IMR-90 (cell line): ENCODE measurements at regions not wholly inside any gene's neighbourhood (a gene's known extent, or its start where the extent isn't known, plus 50 kb on each side); places are given as distances from the start of the nearest gene placed in this dataset.

Experiments
- ATAC-seq: fragments of 200-7000 bp; cut with Tn5 transposase; 2 replicates; pipeline ENCODE4 v1.9.1; 2020; ENCODE audit warnings: low read depth, mild to moderate bottlenecking, moderate library complexity
- BruUV-seq: library from RNA; stranded (reverse); fragments of 400-500 nt; replicated peaks from 2 replicates; lab custom pipeline; 2021; lab: Mats Ljungman, UMichigan
- CTCF ChIA-PET: fragments of 300-600 bp; formaldehyde crosslinking; extraction: SDS; loops from one replicate; lab custom pipeline; 2021; ENCODE audit warnings: antibody characterized with exemption; lab: Yijun Ruan, JAX
- POLR2A ChIA-PET: fragments of 300-600 bp; sonication (Branson Sonifier 250); formaldehyde crosslinking; loops from one replicate; lab custom pipeline; 2022; ENCODE audit warnings: antibody characterized with exemption; ENCODE audit not compliant: unreplicated experiment; lab: Charles Lee
- DNase-seq: peaks from one replicate; pipeline ENCODE4 v3.0.0; 2013
- H2AFZ ChIP-seq: replicated peaks from 2 replicates; pipeline ENCODE3; 2013; ENCODE audit warnings: low read length, mild to moderate bottlenecking; ENCODE audit not compliant: poor library complexity
- H2AK5ac ChIP-seq: 2 replicates; pipeline ENCODE4 v1.6.1; 2013; ENCODE audit warnings: low read depth, low read length, inconsistent platforms
- H2AK9ac ChIP-seq: replicated peaks from 2 replicates; pipeline ENCODE3; 2013; ENCODE audit warnings: mild to moderate bottlenecking, low read depth, low read length, moderate library complexity; ENCODE audit not compliant: poor library complexity
- H2BK120ac ChIP-seq: 2 replicates; pipeline ENCODE4 v1.6.1; 2013; ENCODE audit warnings: low read depth, low read length, inconsistent platforms
- H2BK15ac ChIP-seq: 3 replicates; pipeline ENCODE4 v1.6.1; 2013; ENCODE audit warnings: low read depth, low read length, inconsistent platforms
- H2BK20ac ChIP-seq: 2 replicates; pipeline ENCODE4 v1.6.1; 2013; ENCODE audit warnings: low read depth, mild to moderate bottlenecking, inconsistent platforms, low read length, moderate library complexity
- H2BK5ac ChIP-seq: 2 replicates; pipeline ENCODE4 v1.6.1; 2013; ENCODE audit warnings: mild to moderate bottlenecking, low read depth, low read length, inconsistent platforms; ENCODE audit not compliant: poor library complexity, severe bottlenecking
- H3K14ac ChIP-seq: replicated peaks from 2 replicates; pipeline ENCODE4 v1.6.1; 2013; ENCODE audit warnings: low read depth, low read length, inconsistent platforms
- H3K18ac ChIP-seq: 2 replicates; pipeline ENCODE4 v1.6.1; 2013; ENCODE audit warnings: low read depth, low read length, control low read depth
- H3K23ac ChIP-seq: 2 replicates; pipeline ENCODE4 v1.6.1; 2013; ENCODE audit warnings: low read depth, low read length, inconsistent platforms
- H3K27ac ChIP-seq: 2 replicates; pipeline ENCODE4 v1.5.1; 2013; ENCODE audit warnings: mild to moderate bottlenecking, control low read depth, low read length; ENCODE audit not compliant: insufficient read depth
- H3K27me3 ChIP-seq: 2 replicates; pipeline ENCODE4 v1.6.1; 2013; ENCODE audit warnings: low read length; ENCODE audit not compliant: control insufficient read depth, insufficient read depth
- H3K36me3 ChIP-seq: 2 replicates; pipeline ENCODE4 v1.6.1; 2013; ENCODE audit warnings: low read length, mixed read lengths; ENCODE audit not compliant: control insufficient read depth, insufficient read depth
- H3K4ac ChIP-seq: 2 replicates; pipeline ENCODE4 v1.6.1; 2013; ENCODE audit warnings: low read depth, low read length, inconsistent platforms
- H3K4me1 ChIP-seq: 2 replicates; pipeline ENCODE4 v1.6.1; 2013; ENCODE audit warnings: low read length, mixed read lengths; ENCODE audit not compliant: control insufficient read depth, insufficient read depth
- H3K4me2 ChIP-seq: 2 replicates; pipeline ENCODE4 v1.6.1; 2013; ENCODE audit warnings: low read depth, mild to moderate bottlenecking, control low read depth, low read length, moderate library complexity
- H3K4me3 ChIP-seq: 2 replicates; pipeline ENCODE4 v1.5.1; 2013; ENCODE audit warnings: low read depth, mild to moderate bottlenecking, control low read depth, low read length, moderate library complexity; ENCODE audit not compliant: insufficient read depth
- H3K56ac ChIP-seq: 2 replicates; pipeline ENCODE4 v1.6.1; 2013; ENCODE audit warnings: low read length, inconsistent platforms; ENCODE audit not compliant: insufficient read depth; ENCODE audit errors: extremely low read depth
- H3K79me1 ChIP-seq, 2 experiments: 2 replicates each; pipeline ENCODE4 v1.6.1; 2013; ENCODE audit warnings: low read length in 2 of 2, inconsistent platforms in 1 of 2, low read depth in 1 of 2
- H3K9ac ChIP-seq: 2 replicates; pipeline ENCODE4 v1.6.1; 2013; ENCODE audit warnings: low read depth, low read length, control low read depth
- H3K9me1 ChIP-seq: 2 replicates; pipeline ENCODE4 v1.6.1; 2013; ENCODE audit warnings: low read length, inconsistent platforms; ENCODE audit not compliant: insufficient read depth
- H3K9me3 ChIP-seq: 2 replicates; pipeline ENCODE4 v1.6.1; 2013; ENCODE audit warnings: low read length; ENCODE audit not compliant: control insufficient read depth, insufficient read depth
- H4K20me1 ChIP-seq: 2 replicates; pipeline ENCODE4 v1.6.1; 2013; ENCODE audit warnings: low read length, inconsistent platforms; ENCODE audit not compliant: insufficient read depth
- H4K5ac ChIP-seq: 2 replicates; pipeline ENCODE4 v1.6.1; 2013; ENCODE audit warnings: mild to moderate bottlenecking, low read depth, low read length, control low read depth
- H4K8ac ChIP-seq, 2 experiments: 2 replicates each; pipeline ENCODE4 v1.6.1; 2013; ENCODE audit warnings: low read depth in 2 of 2, low read length in 2 of 2, control low read depth in 1 of 2, inconsistent platforms in 1 of 2
- H4K91ac ChIP-seq: 2 replicates; pipeline ENCODE4 v1.6.1; 2013; ENCODE audit warnings: low read depth, low read length, inconsistent platforms; ENCODE audit not compliant: insufficient read depth
- BHLHE40 ChIP-seq: fragments of 150-350 bp; IDR thresholded peaks from 2 replicates; pipeline ENCODE4 v1.6.1; 2016; ENCODE audit warnings: mild to moderate bottlenecking, low read depth, low read length
- CEBPB ChIP-seq: IDR thresholded peaks from 2 replicates; pipeline ENCODE4 v1.6.1; 2012; ENCODE audit warnings: low read depth, low read length, improper control_type of control experiment
- CHD1 ChIP-seq: IDR thresholded peaks from 2 replicates; pipeline ENCODE4 v1.6.1; 2012; ENCODE audit warnings: low read depth, low read length, improper control_type of control experiment
- FOS ChIP-seq: fragments of 150-350 bp; IDR thresholded peaks from 2 replicates; pipeline ENCODE4 v1.6.1; 2016; ENCODE audit warnings: low read depth, low read length
- MAFK ChIP-seq: IDR thresholded peaks from 2 replicates; pipeline ENCODE4 v1.6.1; 2012; ENCODE audit warnings: low read depth, low read length, improper control_type of control experiment
- MAZ ChIP-seq: IDR thresholded peaks from 2 replicates; pipeline ENCODE4 v1.6.1; 2012; ENCODE audit warnings: low read depth, mild to moderate bottlenecking, low read length, improper control_type of control experiment, moderate library complexity, borderline replicate concordance
- MXI1 ChIP-seq: IDR thresholded peaks from 2 replicates; pipeline ENCODE4 v1.6.1; 2012; ENCODE audit warnings: low read depth, mild to moderate bottlenecking, low read length, moderate library complexity, borderline replicate concordance
- NFE2L2 ChIP-seq: fragments of 150-350 bp; IDR thresholded peaks from 2 replicates; pipeline ENCODE4 v1.6.1; 2016; ENCODE audit warnings: low read depth, mild to moderate bottlenecking, low read length
- POLR2A ChIP-seq: IDR thresholded peaks from 2 replicates; pipeline ENCODE4 v1.6.1; 2012; ENCODE audit warnings: mild to moderate bottlenecking, low read depth, low read length
- RAD21 ChIP-seq: IDR thresholded peaks from 2 replicates; pipeline ENCODE4 v1.6.1; 2012; ENCODE audit warnings: low read length, improper control_type of control experiment
- RCOR1 ChIP-seq: IDR thresholded peaks from 2 replicates; pipeline ENCODE4 v1.6.1; 2012; ENCODE audit warnings: mild to moderate bottlenecking, low read length, improper control_type of control experiment; ENCODE audit not compliant: insufficient replicate concordance
- RFX5 ChIP-seq: IDR thresholded peaks from 2 replicates; pipeline ENCODE4 v1.8.0; 2012; ENCODE audit warnings: low read depth, mild to moderate bottlenecking, low read length, moderate library complexity
- SMC3 ChIP-seq: fragments of 150-350 bp; IDR thresholded peaks from 2 replicates; pipeline ENCODE4 v1.6.1; 2016; ENCODE audit warnings: low read depth, mild to moderate bottlenecking, antibody characterized with exemption, low read length, moderate library complexity
- WGBS, 2 experiments: methylation state at CpG; one replicate each; pipeline versions ENCODE4 v1.1.5 to v1.1.7; 2013; ENCODE audit warnings: missing lambda C conversion rate in 2 of 2; ENCODE audit not compliant: insufficient read length in 1 of 2; ENCODE audit errors: extremely low coverage in 2 of 2; 5-methylcytosine and 5-hydroxymethylcytosine counted together
- dilution Hi-C: fragments of 300-500 bp; cut with HindIII; formaldehyde crosslinking; loops from one replicate; pipeline ENCODE4 v1.14.3; 2018; ENCODE audit warnings: low sequenced_read_pairs; ENCODE audit not compliant: unreplicated experiment
- in situ Hi-C: fragments of 300-500 bp; cut with MboI; formaldehyde crosslinking; loops from 3 replicates; pipeline ENCODE4 v1.14.3; 2019; ENCODE audit warnings: low sequenced_read_pairs, inconsistent platforms, mixed read lengths
- intact Hi-C: fragments of 100-400 bp; cut with micrococcal nuclease; formaldehyde crosslinking; loops from 2 replicates; pipeline ENCODE4 v1.10.0; 2022
- TF ChIP-seq, protein P1 (sequence below): conservative IDR thresholded peaks from 2 replicates; pipeline ENCODE4 v1.5.1; 2012; ENCODE audit warnings: mild to moderate bottlenecking, low read depth, low read length, improper control_type of control experiment
- TF ChIP-seq, protein P2 (sequence below): fragments of 150-350 bp; IDR thresholded peaks from 2 replicates; pipeline ENCODE4 v1.6.1; 2016; ENCODE audit warnings: low read depth, mild to moderate bottlenecking, low read length, moderate library complexity, borderline replicate concordance
- TF ChIP-seq, protein P3 (sequence below): fragments of 150-350 bp; IDR thresholded peaks from 2 replicates; pipeline ENCODE4 v1.6.1; 2017; ENCODE audit warnings: mild to moderate bottlenecking, antibody characterized with exemption, low read length, low read depth

DNA sequence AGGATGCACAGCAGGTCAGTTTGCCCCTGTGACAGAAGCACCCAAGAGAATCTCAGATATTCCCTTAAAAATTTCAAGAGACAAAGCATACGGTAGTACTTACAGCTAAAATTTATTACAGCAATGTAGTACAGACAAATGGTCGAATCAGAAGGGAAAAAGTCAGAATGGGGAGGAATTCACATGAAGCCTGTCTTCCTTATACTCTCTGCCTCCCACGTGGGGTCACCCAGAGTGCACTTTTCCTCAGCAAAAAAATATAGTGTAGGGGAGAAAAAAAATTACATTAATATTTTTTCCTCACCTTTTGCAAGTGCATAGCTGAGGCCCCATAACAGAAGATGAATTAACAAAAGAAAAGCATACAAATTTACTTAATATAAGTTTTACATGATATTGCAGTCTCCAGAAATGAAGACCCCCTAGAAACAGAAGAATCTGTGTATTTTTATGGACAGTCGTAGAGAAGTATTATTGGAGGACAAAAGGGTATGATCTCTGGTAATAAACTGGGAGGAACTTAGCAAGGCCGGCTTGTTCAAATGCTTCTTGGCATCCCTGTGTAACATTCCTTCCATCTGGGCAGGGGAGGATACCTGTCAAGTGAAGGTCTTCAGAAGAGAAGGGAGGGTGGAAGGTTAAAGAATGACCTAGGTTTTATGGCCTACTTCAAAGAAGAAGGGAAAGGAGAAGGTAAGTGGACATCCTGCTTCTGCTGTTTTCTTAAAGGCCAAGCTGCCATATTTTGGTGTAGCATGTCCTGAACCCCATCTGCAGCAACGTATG lies 270.6 kb upstream of the MAGI2 start:
- intact Hi-C loops: no loop called here
- ATAC-seq (no peak), DNase-seq (no peak)
- Histone ChIP-seq H2BK120ac (no peak overlapping the region), H3K4me1 (no peaks in the 10 kb centered on the region), H3K27ac (no peak overlapping the region), H3K27me3 (no peaks in the 10 kb centered on the region), H3K9ac (no peak overlapping the region), H3K18ac (no peak overlapping the region), H3K9me3 (no peaks in the 10 kb centered on the region), H3K9me1 (no peaks in the 10 kb centered on the region), H2AK5ac (no peak overlapping the region), H3K14ac (no peak overlapping the region), H2BK15ac (no peak overlapping the region; the same call in 2 of the 3 replicates), H4K91ac (no peak overlapping the region), H3K56ac (no peak overlapping the region), H2AK9ac (no peak overlapping the region), H3K23ac (no peak overlapping the region), H3K36me3 (no peaks in the 10 kb centered on the region), H2AFZ (no peak overlapping the region), H3K4me3 (no peak overlapping the region), H3K4me2 (no peak overlapping the region), H4K8ac (no peak overlapping the region), H4K20me1 (no peaks in the 10 kb centered on the region), H2BK20ac (no peak overlapping the region), H3K79me1 (no peaks in the 10 kb centered on the region), H4K5ac (no peak overlapping the region), H2BK5ac (no peak overlapping the region), H3K4ac (no peak overlapping the region)
- in situ Hi-C loops: no loop called here
- no TSS peak for BruUV-seq
- no peak for TF ChIP-seq NFE2L2
- TF ChIP-seq CHD1: no peak
- TF ChIP-seq SMC3: no peak
- no peak for TF ChIP-seq RFX5
- no peak for TF ChIP-seq POLR2A
- TF ChIP-seq MXI1: no peak
- no peak for TF ChIP-seq BHLHE40
- TF ChIP-seq, protein P1, sequence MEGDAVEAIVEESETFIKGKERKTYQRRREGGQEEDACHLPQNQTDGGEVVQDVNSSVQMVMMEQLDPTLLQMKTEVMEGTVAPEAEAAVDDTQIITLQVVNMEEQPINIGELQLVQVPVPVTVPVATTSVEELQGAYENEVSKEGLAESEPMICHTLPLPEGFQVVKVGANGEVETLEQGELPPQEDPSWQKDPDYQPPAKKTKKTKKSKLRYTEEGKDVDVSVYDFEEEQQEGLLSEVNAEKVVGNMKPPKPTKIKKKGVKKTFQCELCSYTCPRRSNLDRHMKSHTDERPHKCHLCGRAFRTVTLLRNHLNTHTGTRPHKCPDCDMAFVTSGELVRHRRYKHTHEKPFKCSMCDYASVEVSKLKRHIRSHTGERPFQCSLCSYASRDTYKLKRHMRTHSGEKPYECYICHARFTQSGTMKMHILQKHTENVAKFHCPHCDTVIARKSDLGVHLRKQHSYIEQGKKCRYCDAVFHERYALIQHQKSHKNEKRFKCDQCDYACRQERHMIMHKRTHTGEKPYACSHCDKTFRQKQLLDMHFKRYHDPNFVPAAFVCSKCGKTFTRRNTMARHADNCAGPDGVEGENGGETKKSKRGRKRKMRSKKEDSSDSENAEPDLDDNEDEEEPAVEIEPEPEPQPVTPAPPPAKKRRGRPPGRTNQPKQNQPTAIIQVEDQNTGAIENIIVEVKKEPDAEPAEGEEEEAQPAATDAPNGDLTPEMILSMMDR: no peak
- no peak for TF ChIP-seq RAD21
- TF ChIP-seq, protein P2, sequence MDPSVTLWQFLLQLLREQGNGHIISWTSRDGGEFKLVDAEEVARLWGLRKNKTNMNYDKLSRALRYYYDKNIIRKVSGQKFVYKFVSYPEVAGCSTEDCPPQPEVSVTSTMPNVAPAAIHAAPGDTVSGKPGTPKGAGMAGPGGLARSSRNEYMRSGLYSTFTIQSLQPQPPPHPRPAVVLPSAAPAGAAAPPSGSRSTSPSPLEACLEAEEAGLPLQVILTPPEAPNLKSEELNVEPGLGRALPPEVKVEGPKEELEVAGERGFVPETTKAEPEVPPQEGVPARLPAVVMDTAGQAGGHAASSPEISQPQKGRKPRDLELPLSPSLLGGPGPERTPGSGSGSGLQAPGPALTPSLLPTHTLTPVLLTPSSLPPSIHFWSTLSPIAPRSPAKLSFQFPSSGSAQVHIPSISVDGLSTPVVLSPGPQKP: no peak
- TF ChIP-seq MAFK: no peak
- no peak for TF ChIP-seq FOS
- no peak for TF ChIP-seq CEBPB
- no peak for TF ChIP-seq MAZ
- TF ChIP-seq, protein P3, sequence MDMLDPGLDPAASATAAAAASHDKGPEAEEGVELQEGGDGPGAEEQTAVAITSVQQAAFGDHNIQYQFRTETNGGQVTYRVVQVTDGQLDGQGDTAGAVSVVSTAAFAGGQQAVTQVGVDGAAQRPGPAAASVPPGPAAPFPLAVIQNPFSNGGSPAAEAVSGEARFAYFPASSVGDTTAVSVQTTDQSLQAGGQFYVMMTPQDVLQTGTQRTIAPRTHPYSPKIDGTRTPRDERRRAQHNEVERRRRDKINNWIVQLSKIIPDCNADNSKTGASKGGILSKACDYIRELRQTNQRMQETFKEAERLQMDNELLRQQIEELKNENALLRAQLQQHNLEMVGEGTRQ: no peak
- no peak for TF ChIP-seq RCOR1
- POLR2A ChIA-PET: no interaction called here
- CTCF ChIA-PET: no interaction called here
- no CpG with 5 or more reads among the region's 6 CpGs for WGBS, 2 experiments
- dilution Hi-C loops: no loop called here
